SKM-1 (cell line): ENCODE measurements at regions not wholly inside any gene's neighbourhood (a gene's known extent, or its start where the extent isn't known, plus 50 kb on each side); places are given as distances from the start of the nearest gene placed in this dataset.

Source experiments
- DNase-seq: peaks from one replicate; lab custom pipeline; 2025; ENCODE audit not compliant: unreplicated experiment; lab: John Stamatoyannopoulos, UW

DNA sequence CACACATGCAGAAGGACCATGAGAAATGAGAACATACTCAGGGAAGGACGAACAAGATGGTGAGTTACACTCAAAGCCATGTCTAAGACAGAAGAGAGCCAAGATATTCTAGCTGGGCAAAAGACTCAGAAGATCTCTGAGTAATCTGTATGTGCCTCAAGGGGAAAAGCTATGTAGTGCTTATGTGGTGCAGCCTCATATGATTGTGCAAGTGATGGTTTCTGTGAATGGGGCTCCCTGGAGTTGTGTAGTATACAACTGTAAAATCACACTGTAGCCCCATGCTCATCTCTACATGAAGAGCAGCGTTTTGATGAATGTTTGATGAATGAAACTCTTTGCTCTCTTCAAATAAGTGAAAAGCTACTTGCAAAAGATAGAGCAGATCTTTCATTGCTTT lies 57.5 kb downstream of the OSR1 start:
- DNase-seq = no peak

DNA sequence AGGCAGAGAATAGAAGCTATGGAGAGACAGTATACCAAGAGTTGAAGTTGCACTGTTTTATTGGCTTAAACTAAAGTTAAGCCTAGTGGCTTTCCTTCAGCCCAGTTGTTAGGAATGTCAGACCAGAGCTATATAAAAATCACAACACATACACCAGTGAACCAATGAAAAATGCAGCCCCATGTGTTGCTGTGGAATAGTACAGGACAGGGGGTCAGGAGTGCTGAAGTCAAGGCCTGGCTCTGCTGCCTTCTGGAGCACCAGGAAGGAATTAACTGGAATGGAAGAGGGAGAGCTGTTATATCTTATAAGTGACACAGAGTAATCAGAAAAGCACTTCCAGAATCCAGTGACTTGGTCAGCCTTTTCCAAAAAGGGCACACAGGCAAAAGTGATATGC lies 58.9 kb downstream of the OSR1 start:
- DNase-seq = no peak

DNA sequence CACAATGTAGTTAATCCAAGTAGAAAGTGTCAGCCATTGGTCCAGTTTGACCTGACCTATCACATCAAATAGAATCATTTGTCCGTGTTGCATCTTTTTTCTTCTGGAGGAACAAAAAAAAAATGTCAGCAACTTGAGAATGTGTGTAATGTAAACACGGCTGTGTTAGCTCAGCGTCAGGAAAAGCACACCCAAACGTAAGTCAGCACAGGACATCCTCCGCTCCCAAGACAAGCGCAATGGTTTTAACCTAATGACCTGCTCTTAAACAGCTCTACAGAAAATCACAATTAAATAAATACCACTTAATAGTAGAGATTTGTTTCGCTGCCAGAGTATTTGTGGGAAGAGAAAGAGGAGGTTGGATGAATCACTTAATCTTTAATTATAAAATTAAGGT lies 59.4 kb downstream of the OSR1 start:
- DNase-seq = no peak

DNA sequence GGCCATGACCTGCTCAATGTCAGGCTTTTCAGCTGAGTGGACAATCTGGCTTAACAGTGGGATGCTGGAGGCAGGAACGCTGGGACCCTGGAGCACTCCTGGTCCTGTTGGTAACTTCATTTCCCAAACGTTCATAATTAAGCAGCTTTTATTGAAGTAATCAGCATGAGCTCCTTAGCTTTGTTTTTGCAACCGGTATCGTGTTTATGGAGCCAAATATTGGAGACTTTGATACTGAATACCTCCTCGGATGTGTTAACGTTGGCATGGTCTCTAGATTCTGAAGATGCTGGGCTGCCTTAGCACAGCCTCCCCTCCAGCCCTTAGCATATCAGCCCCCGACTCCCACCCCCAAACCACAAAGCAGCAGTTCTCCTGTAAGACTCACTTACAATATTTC lies 60.7 kb downstream of the OSR1 start:
- no peak for DNase-seq

GRCh38 chr2:19295998-19296502 lies 62.4 kb downstream of the OSR1 start:
- DNase-seq = no peak

GRCh38 chr2:19292007-19292406 lies 66.4 kb downstream of the OSR1 start:
- DNase-seq = no peak

- DNase-seq = no peak
Observed at GRCh38 chr2:19288291-19288690, 70.1 kb downstream of the OSR1 start.

GRCh38 chr2:19287324-19287723 lies 71.1 kb downstream of the OSR1 start:
- no peak for DNase-seq

- DNase-seq = no peak
Observed at GRCh38 chr2:19282305-19282704, 76.1 kb downstream of the OSR1 start.

- DNase-seq = no peak
Observed at GRCh38 chr2:19274439-19274838, 84.0 kb downstream of the OSR1 start.

GRCh38 chr2:19272941-19273470 lies 85.4 kb downstream of the OSR1 start:
- no peak for DNase-seq

DNA sequence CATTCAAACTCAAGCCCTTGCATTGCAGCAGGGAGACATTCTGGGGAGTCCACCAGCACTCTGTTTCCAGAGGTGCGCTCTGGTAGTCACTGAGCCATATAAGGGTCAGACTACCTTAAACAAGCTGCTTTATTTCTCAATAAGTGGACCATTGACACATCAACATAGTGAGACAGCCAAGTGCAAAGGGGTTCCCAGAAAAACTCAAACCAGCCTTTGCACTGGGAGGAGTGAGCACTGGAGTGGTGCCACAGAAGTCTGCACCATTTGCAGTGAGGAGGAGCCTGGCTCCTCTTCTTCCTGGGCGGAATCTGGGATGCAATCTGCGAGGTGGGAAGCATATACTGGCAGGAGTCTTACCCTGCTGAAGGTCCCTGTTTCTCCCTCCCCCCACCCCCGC lies 86.4 kb downstream of the OSR1 start:
- no peak for DNase-seq

DNA sequence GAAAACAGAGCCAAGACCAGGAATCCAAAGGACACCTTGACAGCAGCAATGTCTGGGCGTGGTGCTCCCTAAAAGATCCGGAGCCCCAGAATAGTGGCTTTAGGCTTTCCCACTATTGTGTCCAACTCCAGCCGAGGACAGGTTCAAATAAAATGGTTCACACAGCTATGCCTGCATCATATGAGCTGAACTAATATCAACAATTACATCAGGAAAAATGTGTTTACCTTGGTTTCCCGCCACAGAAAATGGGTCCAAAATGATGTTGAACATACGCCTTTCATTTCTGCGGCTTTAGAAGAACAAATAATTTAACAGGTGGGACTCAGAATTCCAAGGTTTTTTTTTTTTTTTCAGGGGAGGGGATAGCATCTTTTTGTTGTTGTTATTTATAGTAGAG lies 93.6 kb downstream of the OSR1 start:
- DNase-seq = no peak

- DNase-seq = no peak
Observed at GRCh38 chr2:19262150-19262549, 96.3 kb downstream of the OSR1 start.

- no peak for DNase-seq
Observed at GRCh38 chr2:19261061-19261460, 97.4 kb downstream of the OSR1 start.

GRCh38 chr2:19256121-19256601 lies 102.3 kb downstream of the OSR1 start:
- DNase-seq = no peak

DNA sequence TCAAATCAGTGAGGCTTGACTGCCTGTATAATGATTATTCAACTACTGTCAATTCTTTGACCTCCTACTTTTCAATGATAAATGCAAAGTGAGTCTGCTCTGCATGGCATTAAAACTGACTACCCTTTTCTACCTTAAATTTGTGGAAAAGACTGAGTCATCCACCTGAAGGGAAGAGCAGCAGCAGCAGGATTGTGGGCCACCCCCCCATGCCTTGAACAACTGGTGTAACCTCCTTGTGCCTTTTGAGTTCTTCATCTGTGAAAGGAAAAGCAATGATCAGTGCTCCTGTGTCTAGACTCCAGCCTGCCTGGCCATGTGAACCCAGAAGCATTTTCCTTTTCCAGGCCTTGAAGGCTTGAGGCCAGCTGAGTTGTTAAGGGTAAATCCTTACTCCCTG lies 102.9 kb downstream of the OSR1 start:
- DNase-seq = no peak

- no peak for DNase-seq
Observed at GRCh38 chr2:19251554-19251953, 106.9 kb downstream of the OSR1 start.

- no peak for DNase-seq
Observed at GRCh38 chr2:19250906-19251305, 107.5 kb downstream of the OSR1 start.

DNA sequence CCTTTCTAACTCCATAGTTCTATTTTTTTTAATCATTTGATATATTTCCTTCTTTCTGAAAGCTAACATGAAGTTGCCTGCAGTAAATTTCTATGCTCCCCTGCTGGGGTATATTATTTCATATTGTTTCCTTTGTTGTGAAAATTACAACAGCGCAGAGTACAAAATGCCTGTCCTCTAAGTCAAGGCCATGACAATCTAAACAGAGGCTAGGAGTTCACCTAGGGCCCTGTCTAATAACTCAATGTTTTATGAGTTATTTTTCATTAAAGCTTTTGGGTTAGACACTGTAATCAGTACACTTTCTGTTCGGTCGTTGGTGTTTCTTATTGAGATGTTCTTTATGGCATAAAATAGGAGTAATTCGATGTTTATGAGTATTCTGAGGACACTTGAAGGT lies 111.2 kb downstream of the OSR1 start:
- DNase-seq = no peak

GRCh38 chr2:19246496-19246895 lies 111.9 kb downstream of the OSR1 start:
- no peak for DNase-seq

DNA sequence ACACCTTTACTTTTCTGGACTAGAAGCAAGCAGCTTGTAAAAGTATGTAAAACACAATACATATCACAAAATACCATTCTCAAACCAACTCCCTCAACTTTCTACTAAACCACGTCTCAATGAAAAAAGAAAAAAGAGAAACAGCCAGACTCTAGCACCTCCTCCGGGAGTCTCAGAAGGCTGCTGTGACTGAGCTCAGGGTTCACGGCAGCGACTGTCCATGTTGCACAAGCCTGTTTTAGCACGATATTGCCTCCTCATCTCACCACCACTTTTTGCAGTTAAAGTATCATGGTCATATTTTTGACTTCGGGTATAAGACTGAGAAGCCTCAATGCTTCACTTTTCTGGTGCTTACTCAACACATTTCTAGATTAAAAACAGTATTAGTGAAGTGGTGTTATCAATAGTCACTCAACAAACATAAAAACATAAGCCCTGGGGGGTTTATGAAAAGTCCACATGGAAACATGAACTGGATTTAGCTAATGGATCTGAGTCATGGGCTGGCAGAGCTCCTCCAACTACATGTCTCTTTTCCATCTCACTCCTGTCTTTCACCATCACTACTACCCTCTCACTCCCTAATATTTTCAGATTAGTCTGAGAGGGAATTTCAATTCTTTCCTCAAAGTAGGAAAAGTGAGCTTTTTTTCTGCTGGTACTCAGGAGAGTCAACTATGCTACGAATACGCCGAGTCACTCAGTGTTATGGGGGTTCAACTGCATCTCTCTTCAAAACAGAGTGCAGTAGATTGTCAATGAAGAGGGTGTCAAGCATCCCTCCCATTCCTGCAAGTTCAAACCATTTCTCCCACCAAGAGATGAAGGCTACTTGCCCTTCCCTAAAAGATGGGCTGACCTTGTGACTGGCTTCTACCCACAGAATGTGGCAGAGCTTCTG lies 113.7 kb downstream of the OSR1 start:
- no peak for DNase-seq
